Activated CD8-positive, alpha-beta T cell treated with anti-CD3 and anti-CD28 coated beads, Interleukin-2, amount 10 ng/mL, durations not matched to agents 7 days and 5 days (primary cell): ENCODE measurements at regions not wholly inside any gene's neighbourhood (a gene's known extent, or its start where the extent isn't known, plus 50 kb on each side); places are given as distances from the start of the nearest gene placed in this dataset.

Experiments
- ATAC-seq: fragments of 150-1000 bp; cut with Tn5 transposase; one replicate; pipeline ENCODE4 v1.10.0; 2021; ENCODE audit warnings: moderate library complexity
- CTCF ChIA-PET: fragments of 350-600 bp; sonication (Branson Sonifier 250); formaldehyde crosslinking; loops from one replicate; lab custom pipeline; 2021; ENCODE audit warnings: antibody characterized with exemption; lab: Charles Lee
- POLR2A ChIA-PET: fragments of 350-600 bp; sonication (Branson Sonifier 250); formaldehyde crosslinking; loops from one replicate; lab custom pipeline; 2021; ENCODE audit warnings: antibody characterized with exemption; lab: Charles Lee
- DNase-seq: peaks from one replicate; pipeline ENCODE4 v3.0.0-alpha.2; 2020
- H3K27ac Mint-ChIP-seq: one replicate; pipeline ENCODE4 v1.8.0; 2021; ENCODE audit warnings: mild to moderate bottlenecking, mixed read lengths
- H3K27me3 Mint-ChIP-seq: one replicate; pipeline ENCODE4 v1.8.0; 2021; ENCODE audit warnings: low read depth, mixed read lengths
- H3K36me3 Mint-ChIP-seq: one replicate; pipeline ENCODE4 v1.8.0; 2021; ENCODE audit warnings: low read depth, mixed read lengths
- H3K4me1 Mint-ChIP-seq: one replicate; pipeline ENCODE4 v1.8.0; 2021; ENCODE audit warnings: low read depth, mixed read lengths
- H3K4me3 Mint-ChIP-seq: one replicate; pipeline ENCODE4 v1.8.0; 2021; ENCODE audit warnings: mild to moderate bottlenecking, mixed read lengths
- H3K9me3 Mint-ChIP-seq: one replicate; pipeline ENCODE4 v1.8.0; 2022; ENCODE audit warnings: mixed read lengths; ENCODE audit not compliant: insufficient read depth

DNA sequence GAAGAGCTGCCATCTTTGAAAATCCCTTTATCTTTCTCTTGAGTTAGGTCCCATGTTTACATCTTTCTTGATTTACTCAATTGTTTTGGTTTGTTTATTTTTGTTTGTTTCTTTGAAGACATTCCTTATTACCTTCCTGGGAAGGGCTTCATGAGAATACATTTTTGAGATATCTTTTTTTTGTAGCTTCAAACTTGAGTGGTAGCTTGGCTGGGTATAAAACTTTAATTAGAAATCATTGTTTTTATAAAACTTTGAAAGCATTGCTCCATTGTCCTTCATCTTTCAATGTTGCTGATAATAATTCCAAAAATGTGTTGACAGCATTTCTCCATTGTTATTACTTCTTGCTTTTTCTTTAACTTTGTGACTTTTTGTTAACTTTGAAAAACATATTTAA, 145.9 kb upstream of the RBMS1 start:
- ATAC-seq (no peak), DNase-seq (no peak)
- no peak overlapping the region for H3K4me3 Mint-ChIP-seq
- peaks cover 8% of the 10 kb centered on the region for H3K36me3 Mint-ChIP-seq
- H3K9me3 Mint-ChIP-seq: peaks cover 17% of the 10 kb centered on the region
- no peak overlapping the region for H3K27ac Mint-ChIP-seq
- POLR2A ChIA-PET: no interaction called here
- CTCF ChIA-PET: interaction anchor here (1.4 kb wide), 1 partner anchor 8 kb away, joined by 3 read pairs; no protein-coding TSS in a partner anchor
- H3K27me3 Mint-ChIP-seq: no peaks in the 10 kb centered on the region
- no peaks in the 10 kb centered on the region for H3K4me1 Mint-ChIP-seq

DNA sequence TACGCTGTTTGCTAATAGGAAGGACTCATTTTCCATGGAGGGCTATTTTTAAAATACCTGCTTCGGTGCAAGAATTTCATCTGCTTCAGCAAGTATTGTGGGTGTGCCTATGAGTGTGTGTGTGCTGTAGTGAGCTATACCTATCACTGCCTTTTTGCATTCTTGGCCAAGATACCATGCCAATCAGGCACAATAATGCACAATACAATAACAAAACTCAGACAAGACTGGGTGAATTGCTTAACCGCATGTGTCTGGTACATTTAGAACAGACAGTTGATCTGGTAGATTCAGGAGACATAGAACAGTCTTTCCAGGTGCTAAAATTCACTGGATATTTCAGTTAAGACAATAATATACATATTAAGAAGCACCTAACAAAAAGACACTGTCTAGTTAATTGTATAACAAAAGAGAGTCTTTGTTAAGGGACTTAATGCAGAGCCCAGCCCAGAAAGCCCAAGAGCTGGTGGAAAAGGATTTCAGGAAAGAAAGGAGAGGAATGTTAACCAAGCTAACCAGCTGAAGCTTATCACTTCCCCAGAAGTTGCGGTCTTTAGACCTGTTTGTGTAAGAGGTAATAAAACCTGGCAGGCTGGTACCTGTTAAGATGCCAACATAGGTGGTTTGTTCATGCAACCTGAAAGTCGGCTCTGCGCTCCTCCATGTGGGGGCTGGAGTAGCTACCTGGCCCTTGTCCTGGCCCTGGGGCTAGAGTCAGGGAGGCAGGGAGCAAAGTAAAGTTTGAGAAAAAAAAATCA, 153.3 kb upstream of the RBMS1 start:
- CTCF ChIA-PET: interaction anchor here (1.0 kb wide), 1 partner anchor 8 kb away, joined by 3 read pairs; no protein-coding TSS in a partner anchor
- no peak for DNase-seq
- no peak for ATAC-seq
- Mint-ChIP-seq H3K9me3 (no peaks in the 10 kb centered on the region), H3K4me3 (no peak overlapping the region), H3K27me3 (no peaks in the 10 kb centered on the region), H3K27ac (no peak overlapping the region), H3K36me3 (no peaks in the 10 kb centered on the region), H3K4me1 (peaks cover 14% of the 10 kb centered on the region)
- POLR2A ChIA-PET: interaction anchor here (0.5 kb wide), 1 partner anchor 29 kb away, joined by 3 read pairs; no protein-coding TSS in a partner anchor

DNA sequence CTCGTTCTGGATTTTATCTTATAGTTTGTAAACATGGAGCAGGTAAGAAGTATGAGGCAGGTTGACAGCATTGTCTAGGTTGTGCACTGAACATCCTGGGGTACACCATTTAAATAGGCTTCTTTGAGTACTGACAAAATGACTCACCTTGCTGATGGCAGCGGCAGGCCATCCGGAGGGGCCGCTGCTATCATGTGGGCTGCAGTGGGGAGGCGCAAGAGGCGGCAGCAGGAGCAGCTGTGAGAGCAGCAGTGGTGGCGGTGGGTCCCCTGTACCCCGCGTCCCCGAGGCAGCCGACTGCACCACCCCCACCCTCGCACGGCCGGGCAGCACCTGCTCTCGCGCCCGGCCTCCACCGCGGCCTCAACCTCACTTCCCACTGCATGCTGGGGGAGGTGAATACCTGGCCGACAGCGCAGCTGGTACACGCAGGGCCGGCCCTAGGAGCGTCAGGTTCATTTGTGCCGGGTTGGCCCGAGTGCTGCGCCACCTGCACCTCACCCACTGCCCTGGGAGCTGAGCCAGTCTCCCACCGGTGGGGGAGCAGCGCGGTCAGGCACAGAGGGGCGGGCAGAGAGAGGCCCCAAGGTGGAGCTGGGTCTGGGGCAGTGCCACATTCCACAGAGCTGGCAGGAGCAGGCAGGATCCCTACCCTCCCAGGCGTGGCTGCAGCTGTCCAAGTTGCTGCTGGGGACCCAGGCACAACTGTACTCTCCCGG, 154.5 kb upstream of the RBMS1 start:
- H3K4me3 Mint-ChIP-seq: no peak overlapping the region
- H3K27me3 Mint-ChIP-seq: no peaks in the 10 kb centered on the region
- peaks cover 27% of the 10 kb centered on the region for H3K4me1 Mint-ChIP-seq
- H3K9me3 Mint-ChIP-seq: no peaks in the 10 kb centered on the region
- no peak overlapping the region for H3K27ac Mint-ChIP-seq
- ChIA-PET CTCF (interaction anchor here (1.0 kb wide), 1 partner anchor 9 kb away, joined by 3 read pairs; no protein-coding TSS in a partner anchor), POLR2A (no interaction called here)
- H3K36me3 Mint-ChIP-seq: no peaks in the 10 kb centered on the region
- ATAC-seq (no peak), DNase-seq (no peak)

DNA sequence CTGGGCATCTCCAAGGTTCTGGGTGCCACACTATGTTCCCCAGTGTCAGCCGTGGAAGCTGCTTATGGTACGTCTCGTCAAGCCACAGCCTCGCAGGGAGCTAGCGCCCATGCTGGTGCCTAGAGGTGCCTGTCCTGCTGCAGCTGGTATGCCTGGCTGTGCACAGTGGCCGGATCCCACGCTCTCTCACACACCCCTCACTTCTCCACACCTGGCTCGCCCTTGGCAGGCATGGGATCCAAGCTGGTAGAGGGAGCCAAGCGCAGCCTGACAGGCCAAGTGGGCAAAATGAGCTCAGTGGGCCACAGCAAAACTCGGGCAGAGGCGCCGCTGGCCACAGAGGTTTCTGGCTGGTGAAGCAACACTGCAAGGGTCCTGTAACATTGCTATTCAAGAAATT, 156.1 kb upstream of the RBMS1 start:
- no peak for DNase-seq
- no peaks in the 10 kb centered on the region for H3K27me3 Mint-ChIP-seq
- H3K4me1 Mint-ChIP-seq: peaks cover 29% of the 10 kb centered on the region
- ChIA-PET POLR2A (interaction anchor here (0.8 kb wide), 1 partner anchor 19 kb away, joined by 3 read pairs; no protein-coding TSS in a partner anchor), CTCF (interaction anchor here (1.5 kb wide), 1 partner anchor 213 kb away, joined by 3 read pairs; no protein-coding TSS in a partner anchor)
- no peaks in the 10 kb centered on the region for H3K36me3 Mint-ChIP-seq
- no peak overlapping the region for H3K27ac Mint-ChIP-seq
- no peak overlapping the region for H3K4me3 Mint-ChIP-seq
- no peak for ATAC-seq
- H3K9me3 Mint-ChIP-seq: no peaks in the 10 kb centered on the region

DNA sequence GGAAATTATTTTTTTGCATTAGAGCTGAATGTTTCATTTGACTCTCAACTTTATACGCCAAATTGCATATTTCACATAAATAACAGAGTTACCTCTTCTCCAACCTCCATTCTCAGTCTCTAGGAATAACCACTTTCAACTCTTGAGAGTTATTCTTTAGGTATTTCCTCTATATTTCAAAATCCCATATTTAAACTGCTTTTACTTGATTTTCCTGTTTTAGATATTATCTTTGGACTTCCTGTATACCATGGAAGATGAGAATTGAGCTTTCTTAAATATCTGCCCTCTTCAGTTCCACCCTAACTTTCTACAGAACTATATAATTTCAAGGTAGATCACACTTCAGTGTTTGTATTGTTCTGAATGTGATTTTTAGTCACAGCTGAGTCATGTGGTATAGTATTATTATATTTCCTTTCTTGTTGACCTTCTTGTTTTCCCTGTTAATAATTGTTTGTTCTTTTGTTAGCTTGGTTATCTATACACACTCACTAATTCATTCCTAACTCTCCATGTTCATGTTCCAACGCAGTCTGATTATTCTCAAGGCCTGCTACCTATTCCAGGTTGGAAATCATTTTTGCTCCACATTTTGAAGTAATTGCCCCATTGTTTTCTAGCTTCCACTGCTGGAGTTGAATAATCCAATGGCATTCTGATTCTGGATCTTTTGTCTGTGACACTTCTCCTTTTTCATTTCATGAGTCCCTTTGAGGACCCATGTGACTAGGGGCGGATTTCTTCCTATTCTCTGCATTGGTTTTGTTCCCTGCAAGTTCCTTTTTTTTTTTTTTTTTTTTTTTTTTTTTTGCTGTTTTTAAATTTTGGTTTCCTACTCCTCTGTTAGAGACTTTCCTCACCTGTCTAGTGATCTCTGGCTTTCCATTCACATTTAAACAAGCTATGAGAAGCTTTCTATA, 156.8 kb upstream of the RBMS1 start:
- ChIA-PET POLR2A (no interaction called here), CTCF (interaction anchor here (1.5 kb wide), 1 partner anchor 214 kb away, joined by 3 read pairs; no protein-coding TSS in a partner anchor)
- ATAC-seq (no peak), DNase-seq (no peak)
- Mint-ChIP-seq H3K36me3 (no peaks in the 10 kb centered on the region), H3K27ac (no peak overlapping the region), H3K4me1 (peaks cover 29% of the 10 kb centered on the region), H3K9me3 (no peaks in the 10 kb centered on the region), H3K27me3 (no peaks in the 10 kb centered on the region), H3K4me3 (no peak overlapping the region)

DNA sequence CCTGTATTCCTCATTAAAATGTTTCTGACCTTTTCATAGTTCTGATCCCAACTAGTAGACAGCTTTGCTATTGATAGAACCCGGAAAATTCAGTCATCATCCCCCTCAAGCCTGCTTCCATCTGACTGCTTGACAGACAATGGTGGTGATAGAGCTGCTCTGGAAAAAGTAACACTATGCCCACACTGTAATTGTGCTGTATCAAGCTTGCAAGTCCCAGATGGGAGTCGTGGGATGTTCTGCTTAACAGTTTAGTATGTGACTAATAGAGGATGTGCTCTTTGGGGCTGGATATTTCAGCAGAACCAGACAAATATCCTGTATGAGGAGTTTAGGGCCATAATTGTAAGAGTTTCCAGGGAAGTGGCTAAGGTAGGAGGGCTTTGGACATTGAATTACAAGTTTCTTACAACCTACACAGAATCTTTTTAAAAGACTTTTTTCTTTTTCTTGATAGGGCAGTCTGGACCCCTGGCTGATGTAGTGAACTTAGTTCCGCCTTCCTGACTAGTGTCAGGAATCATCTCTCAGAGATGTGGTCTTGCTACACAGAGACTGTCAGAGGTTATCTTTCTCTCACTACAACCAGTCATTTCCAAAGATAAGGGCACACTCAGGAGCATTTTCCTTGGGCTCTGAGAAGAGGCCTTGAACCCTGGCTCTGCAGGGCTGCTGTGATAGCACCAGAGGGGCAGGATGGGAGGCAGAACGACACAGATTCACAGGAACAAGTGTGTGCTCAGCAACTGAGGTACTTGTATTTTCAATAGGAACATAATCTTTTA, 158.0 kb upstream of the RBMS1 start:
- H3K4me3 Mint-ChIP-seq: no peak overlapping the region
- POLR2A ChIA-PET: no interaction called here
- no peaks in the 10 kb centered on the region for H3K27me3 Mint-ChIP-seq
- CTCF ChIA-PET: no interaction called here
- H3K36me3 Mint-ChIP-seq: no peaks in the 10 kb centered on the region
- DNase-seq (no peak), ATAC-seq (peak; percentile 7)
- H3K9me3 Mint-ChIP-seq: no peaks in the 10 kb centered on the region
- H3K27ac Mint-ChIP-seq: no peak overlapping the region
- H3K4me1 Mint-ChIP-seq: peaks cover 29% of the 10 kb centered on the region

DNA sequence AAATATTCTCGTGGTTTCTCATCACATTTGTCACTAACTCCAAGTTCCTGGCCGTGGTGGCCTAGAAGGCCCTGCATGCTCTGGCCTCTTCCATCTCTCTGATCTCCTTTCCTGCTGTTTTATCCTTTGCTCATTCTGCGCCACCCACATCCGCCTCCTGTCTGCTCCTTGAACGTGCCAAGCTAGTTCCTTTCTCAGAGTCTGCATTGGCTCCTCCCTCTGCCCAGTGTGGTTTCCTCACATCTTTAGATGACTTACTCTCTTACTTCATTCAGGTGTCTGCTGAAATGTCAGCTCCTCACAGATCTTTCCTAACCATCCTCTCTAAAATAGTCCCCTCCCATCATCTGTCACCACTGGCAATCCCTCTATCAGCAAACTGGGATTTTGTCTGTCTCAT, 158.6 kb upstream of the RBMS1 start:
- DNase-seq (peak; percentile 86), ATAC-seq (peak; percentile 99)
- ChIA-PET CTCF (no interaction called here), POLR2A (no interaction called here)
- Mint-ChIP-seq H3K4me1 (peaks cover 29% of the 10 kb centered on the region), H3K27me3 (peaks cover 3% of the 10 kb centered on the region), H3K27ac (peak overlapping the region; percentile 62), H3K36me3 (no peaks in the 10 kb centered on the region), H3K9me3 (no peaks in the 10 kb centered on the region), H3K4me3 (peak overlapping the region; percentile 0)

DNA sequence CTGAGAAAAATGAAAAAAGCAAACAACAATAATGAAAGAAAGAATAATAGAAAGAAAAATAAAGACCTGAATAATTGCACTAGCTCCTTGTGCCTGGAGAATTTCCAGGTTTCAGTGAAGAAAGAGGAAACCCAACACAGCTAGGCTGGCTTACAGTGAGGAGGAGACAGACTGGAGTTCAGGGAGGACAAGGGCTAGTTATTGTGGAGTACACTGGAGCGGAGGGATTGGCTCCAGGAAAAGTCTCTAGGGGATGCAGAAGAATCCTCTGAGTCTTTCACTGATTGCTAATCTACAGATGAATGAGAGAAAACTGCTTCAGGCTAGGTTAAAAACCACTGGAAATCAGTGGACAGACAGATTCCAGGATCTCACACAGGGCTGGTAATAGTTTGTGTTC, 163.6 kb upstream of the RBMS1 start:
- ATAC-seq (no peak), DNase-seq (no peak)
- no peak overlapping the region for H3K27ac Mint-ChIP-seq
- H3K36me3 Mint-ChIP-seq: no peaks in the 10 kb centered on the region
- H3K4me3 Mint-ChIP-seq: no peak overlapping the region
- ChIA-PET CTCF (no interaction called here), POLR2A (no interaction called here)
- peaks cover 13% of the 10 kb centered on the region for H3K27me3 Mint-ChIP-seq
- H3K4me1 Mint-ChIP-seq: peaks cover 12% of the 10 kb centered on the region
- no peaks in the 10 kb centered on the region for H3K9me3 Mint-ChIP-seq

DNA sequence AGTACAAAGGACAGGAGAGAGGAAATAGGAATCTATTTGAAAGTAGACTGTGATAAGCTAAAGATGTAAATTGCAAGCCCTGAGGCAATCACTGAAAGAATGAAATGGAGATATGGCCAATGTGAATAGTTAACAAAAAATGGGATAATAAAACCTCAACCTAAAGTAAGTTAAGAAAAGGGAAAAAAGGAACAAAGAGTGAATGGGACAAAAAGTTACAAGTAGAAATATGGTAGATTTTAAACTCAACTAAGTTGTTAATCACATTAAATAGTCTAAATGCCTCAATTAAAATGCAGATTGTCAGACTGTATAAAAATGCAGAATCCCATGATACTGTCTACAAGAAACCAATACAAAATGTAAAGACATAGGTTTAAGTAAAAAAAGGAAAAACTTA, 165.2 kb upstream of the RBMS1 start:
- ATAC-seq (no peak), DNase-seq (no peak)
- peaks cover 13% of the 10 kb centered on the region for H3K27me3 Mint-ChIP-seq
- ChIA-PET POLR2A (no interaction called here), CTCF (no interaction called here)
- no peak overlapping the region for H3K27ac Mint-ChIP-seq
- no peaks in the 10 kb centered on the region for H3K4me1 Mint-ChIP-seq
- no peaks in the 10 kb centered on the region for H3K9me3 Mint-ChIP-seq
- H3K36me3 Mint-ChIP-seq: no peaks in the 10 kb centered on the region
- no peak overlapping the region for H3K4me3 Mint-ChIP-seq

DNA sequence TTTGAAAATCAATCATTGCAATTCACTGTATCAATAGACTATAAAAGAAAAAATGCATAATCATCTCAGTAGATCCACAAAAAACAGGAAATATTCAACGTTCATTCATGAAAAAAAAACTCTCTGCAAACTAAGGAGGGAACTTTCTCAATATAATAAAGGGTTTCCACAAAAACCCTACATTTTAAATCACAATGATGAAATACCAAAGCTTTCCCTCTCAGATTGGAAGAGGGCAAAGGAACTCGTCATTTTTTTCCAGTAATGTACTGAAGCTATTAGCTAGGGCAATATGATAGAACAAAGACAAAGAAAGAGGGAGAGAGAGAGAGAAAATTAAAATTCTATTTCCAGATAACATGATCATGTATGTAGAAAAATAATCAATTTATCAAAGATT, 167.1 kb upstream of the RBMS1 start:
- ChIA-PET POLR2A (no interaction called here), CTCF (no interaction called here)
- ATAC-seq (no peak), DNase-seq (no peak)
- no peaks in the 10 kb centered on the region for H3K9me3 Mint-ChIP-seq
- H3K27ac Mint-ChIP-seq: no peak overlapping the region
- H3K36me3 Mint-ChIP-seq: no peaks in the 10 kb centered on the region
- no peak overlapping the region for H3K4me3 Mint-ChIP-seq
- H3K4me1 Mint-ChIP-seq: peaks cover 1% of the 10 kb centered on the region
- H3K27me3 Mint-ChIP-seq: peaks cover 17% of the 10 kb centered on the region

DNA sequence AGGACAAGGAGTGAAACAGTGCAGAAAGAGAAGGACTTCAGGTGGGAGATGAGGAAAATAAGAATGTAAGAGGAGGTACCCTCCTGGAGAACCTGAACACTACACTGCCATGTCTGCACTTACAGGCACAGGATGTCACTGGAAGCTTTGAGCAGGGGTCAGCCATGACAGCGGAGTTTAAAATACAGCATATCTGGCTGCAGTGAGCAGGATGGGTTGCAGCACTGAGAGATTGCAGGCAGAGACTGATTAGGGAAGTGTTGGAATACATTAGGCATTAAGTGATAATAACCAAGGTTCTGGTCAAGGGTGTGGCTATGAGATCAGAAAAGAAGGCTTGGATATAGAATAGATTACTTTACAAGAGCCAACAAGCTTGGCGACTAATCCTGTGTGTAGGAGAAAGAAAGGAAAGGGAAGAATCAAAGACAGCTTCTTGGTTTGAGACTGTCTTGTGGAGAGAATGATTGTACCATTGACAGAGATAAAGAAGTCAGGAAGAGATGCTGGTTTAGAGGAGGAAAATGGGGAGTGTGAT, 171.1 kb upstream of the RBMS1 start:
- no peak overlapping the region for H3K4me3 Mint-ChIP-seq
- H3K36me3 Mint-ChIP-seq: no peaks in the 10 kb centered on the region
- ChIA-PET POLR2A (no interaction called here), CTCF (no interaction called here)
- DNase-seq (no peak), ATAC-seq (no peak)
- peaks cover 19% of the 10 kb centered on the region for H3K4me1 Mint-ChIP-seq
- H3K27me3 Mint-ChIP-seq: peaks cover 4% of the 10 kb centered on the region
- H3K27ac Mint-ChIP-seq: no peak overlapping the region
- peaks cover 6% of the 10 kb centered on the region for H3K9me3 Mint-ChIP-seq
